ENCODE measurements at regions not wholly inside any gene's neighbourhood (a gene's known extent, or its start where the extent isn't known, plus 50 kb on each side); places are given as distances from the start of the nearest gene placed in this dataset.

DNA sequence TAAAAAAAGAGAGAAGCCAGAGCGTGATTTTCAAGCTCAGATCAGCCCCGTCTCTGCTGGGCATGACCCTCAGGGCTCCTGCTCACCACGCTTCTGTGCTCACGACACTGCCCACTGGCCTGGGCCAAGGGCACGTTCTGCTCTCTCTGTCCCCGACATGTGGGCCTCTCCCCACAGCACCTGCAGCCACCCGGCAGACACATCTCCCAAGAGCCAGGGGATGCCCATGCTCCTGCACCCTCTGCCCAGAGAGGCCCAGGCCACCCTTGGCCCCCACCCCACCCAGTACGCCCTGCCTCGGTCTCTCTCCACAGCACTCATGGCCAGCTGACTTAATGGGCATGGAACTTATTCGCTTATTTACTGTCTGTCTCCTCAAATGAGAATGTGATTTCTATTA lies 175.4 kb upstream of the RNF32 start:
- Mint-ChIP-seq H3K36me3 (no peaks in the 10 kb centered on the region), H3K27me3 (peaks cover 5% of the 10 kb centered on the region), H3K4me1 (ENCODE audit: low read depth) (no peaks in the 10 kb centered on the region), H3K9me3 (ENCODE audit: low read depth) (no peaks in the 10 kb centered on the region), H3K27ac (no peak overlapping the region), H3K4me3 (no peak overlapping the region)

- Mint-ChIP-seq H3K27ac (no peak overlapping the region), H3K9me3 (ENCODE audit: low read depth) (no peaks in the 10 kb centered on the region), H3K4me3 (no peak overlapping the region), H3K27me3 (peaks cover 5% of the 10 kb centered on the region), H3K4me1 (ENCODE audit: low read depth) (no peaks in the 10 kb centered on the region), H3K36me3 (no peaks in the 10 kb centered on the region)
Observed at GRCh38 chr7:156464339-156464738, 176.2 kb upstream of the RNF32 start.

GRCh38 chr7:156463280-156463679 lies 177.3 kb upstream of the RNF32 start:
- Mint-ChIP-seq H3K4me1 (ENCODE audit: low read depth) (no peaks in the 10 kb centered on the region), H3K9me3 (ENCODE audit: low read depth) (no peaks in the 10 kb centered on the region), H3K27me3 (peaks cover 6% of the 10 kb centered on the region), H3K36me3 (no peaks in the 10 kb centered on the region), H3K4me3 (no peak overlapping the region), H3K27ac (no peak overlapping the region)

DNA sequence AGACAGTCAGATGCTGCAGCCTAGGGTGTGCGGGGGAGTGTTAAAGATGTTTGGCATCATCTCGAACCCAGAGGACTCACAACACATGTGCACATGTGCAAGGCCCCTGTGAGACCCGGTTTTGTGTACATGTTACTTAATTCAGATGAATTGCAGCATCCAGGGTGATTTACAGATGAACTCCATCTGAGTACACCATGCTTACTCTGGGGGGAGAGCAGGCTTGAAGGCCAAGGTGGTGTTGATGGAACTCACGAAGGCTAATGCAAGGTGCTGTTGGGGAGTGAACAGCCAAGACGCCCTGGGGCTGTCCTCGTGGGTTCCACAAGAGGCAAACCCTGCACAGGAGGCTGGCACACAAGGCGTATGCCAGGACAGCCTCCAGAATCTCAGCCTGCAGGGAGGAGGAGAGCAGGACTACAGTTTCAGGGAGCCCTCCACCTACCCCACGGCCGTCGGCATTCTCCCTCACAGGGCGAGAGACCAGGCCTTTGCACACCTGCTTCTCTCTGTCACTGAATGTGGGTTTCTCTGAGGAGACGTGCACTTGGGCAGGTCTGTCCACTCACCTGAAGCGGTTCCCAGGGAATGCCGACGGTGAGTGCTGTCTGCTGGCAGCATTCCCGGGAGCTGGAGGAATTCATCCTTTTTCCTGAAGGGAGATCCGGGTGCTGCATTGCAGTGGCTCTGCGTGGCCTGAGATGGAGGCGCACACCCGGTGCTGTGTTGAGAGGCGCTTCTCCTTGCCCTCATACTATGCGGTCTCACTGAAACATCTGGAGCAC lies 178.5 kb upstream of the RNF32 start:
- no peaks in the 10 kb centered on the region for H3K9me3 Mint-ChIP-seq (ENCODE audit: low read depth)

DNA sequence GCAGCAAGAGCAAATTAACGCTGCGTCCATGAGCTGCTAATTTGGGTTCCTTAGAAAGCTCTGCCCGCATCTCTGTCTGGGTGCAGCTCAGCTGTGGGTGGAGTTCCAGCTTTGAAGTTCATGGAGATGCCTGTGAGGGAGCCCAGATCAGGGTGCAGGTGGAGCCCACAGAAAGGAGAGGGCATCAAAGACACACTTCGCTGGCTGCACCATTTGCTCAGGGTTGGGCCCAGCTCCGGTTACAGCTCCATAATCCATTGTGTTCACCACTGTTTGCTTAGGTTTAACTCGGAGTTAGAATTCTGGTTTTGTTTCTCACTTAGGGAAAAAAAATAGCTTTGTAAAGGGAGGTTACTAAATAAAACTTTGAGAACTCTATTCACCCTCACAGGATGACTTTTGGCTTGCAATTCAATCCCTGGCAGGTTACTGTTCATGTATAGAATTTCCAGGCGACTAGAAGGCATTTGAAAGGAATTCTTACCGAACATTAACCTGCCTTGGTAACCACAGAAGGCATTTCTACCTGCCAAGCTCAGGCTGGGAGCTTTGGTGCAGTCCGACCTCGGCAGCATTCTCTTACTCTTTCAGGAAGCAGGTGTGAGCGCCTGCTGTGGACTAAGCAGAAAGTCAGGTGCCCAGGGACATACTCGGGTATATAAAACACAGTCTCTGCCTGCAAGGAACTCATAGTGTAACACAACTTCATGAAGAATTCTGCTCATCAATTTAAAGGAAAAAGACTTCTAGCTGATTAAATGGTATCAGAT lies 179.5 kb upstream of the RNF32 start:
- Mint-ChIP-seq H3K4me3 (no peak overlapping the region), H3K36me3 (no peaks in the 10 kb centered on the region), H3K27ac (no peak overlapping the region), H3K9me3 (ENCODE audit: low read depth) (no peaks in the 10 kb centered on the region), H3K27me3 (peaks cover 9% of the 10 kb centered on the region), H3K4me1 (ENCODE audit: low read depth) (no peaks in the 10 kb centered on the region)

More for the DNA sequence above, 178.5 kb upstream of the RNF32 start:
- no peak overlapping the region for H3K4me3 Mint-ChIP-seq
- H3K36me3 Mint-ChIP-seq, result no peaks in the 10 kb centered on the region
- H3K27me3 Mint-ChIP-seq, result peaks cover 6% of the 10 kb centered on the region
- H3K27ac Mint-ChIP-seq, result no peak overlapping the region
- H3K4me1 Mint-ChIP-seq (ENCODE audit: low read depth), result no peaks in the 10 kb centered on the region

- Mint-ChIP-seq H3K4me3 (no peak overlapping the region), H3K9me3 (ENCODE audit: low read depth) (no peaks in the 10 kb centered on the region), H3K4me1 (ENCODE audit: low read depth) (no peaks in the 10 kb centered on the region), H3K27ac (no peak overlapping the region), H3K27me3 (peaks cover 7% of the 10 kb centered on the region), H3K36me3 (no peaks in the 10 kb centered on the region)
Observed at GRCh38 chr7:156459582-156459981, 181.0 kb upstream of the RNF32 start.

GRCh38 chr7:156459067-156459466 lies 181.5 kb upstream of the RNF32 start:
- no peaks in the 10 kb centered on the region for H3K36me3 Mint-ChIP-seq
- no peaks in the 10 kb centered on the region for H3K9me3 Mint-ChIP-seq (ENCODE audit: low read depth)
- H3K4me3 Mint-ChIP-seq, result no peak overlapping the region
- H3K27ac Mint-ChIP-seq, result no peak overlapping the region
- no peaks in the 10 kb centered on the region for H3K4me1 Mint-ChIP-seq (ENCODE audit: low read depth)
- peaks cover 7% of the 10 kb centered on the region for H3K27me3 Mint-ChIP-seq

- no peak overlapping the region for H3K27ac Mint-ChIP-seq
- H3K36me3 Mint-ChIP-seq, result no peaks in the 10 kb centered on the region
- H3K4me1 Mint-ChIP-seq (ENCODE audit: low read depth), result no peaks in the 10 kb centered on the region
- H3K27me3 Mint-ChIP-seq, result peaks cover 5% of the 10 kb centered on the region
- H3K4me3 Mint-ChIP-seq, result no peak overlapping the region
- H3K9me3 Mint-ChIP-seq (ENCODE audit: low read depth), result no peaks in the 10 kb centered on the region
Observed at GRCh38 chr7:156458011-156458410, 182.6 kb upstream of the RNF32 start.

DNA sequence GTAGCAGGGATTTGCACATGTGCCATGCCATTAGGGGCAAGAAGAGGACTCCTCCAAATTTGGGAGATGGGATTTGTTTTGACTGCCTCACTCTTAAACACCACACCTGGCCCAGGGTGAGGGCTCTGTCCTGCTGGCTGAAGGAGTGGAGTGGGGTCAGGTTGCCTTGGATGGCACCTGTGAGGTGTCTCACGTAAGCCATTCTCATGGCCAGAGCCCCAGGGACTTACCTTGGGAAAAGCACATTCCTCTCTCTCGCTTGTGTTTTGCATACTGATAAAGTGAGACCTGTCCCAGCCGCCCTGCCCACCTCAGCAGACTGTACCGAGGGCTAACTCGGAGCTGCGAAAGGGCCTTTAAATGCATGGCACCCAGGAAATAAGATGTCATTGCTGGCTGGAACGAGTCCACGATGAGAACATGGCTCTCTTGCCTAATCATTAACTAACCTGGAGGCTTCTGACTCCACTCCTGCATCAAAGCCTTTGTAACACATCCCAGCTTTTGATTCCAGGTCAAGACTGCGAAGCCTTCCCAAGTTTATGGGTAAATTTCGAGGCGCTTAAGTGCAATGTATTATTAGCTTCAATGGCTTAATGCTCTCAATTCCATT lies 184.0 kb upstream of the RNF32 start:
- Mint-ChIP-seq H3K27me3 (peaks cover 12% of the 10 kb centered on the region), H3K4me1 (ENCODE audit: low read depth) (no peaks in the 10 kb centered on the region), H3K9me3 (ENCODE audit: low read depth) (no peaks in the 10 kb centered on the region), H3K36me3 (no peaks in the 10 kb centered on the region), H3K4me3 (no peak overlapping the region), H3K27ac (no peak overlapping the region)

- Mint-ChIP-seq H3K27me3 (peaks cover 12% of the 10 kb centered on the region), H3K27ac (no peak overlapping the region), H3K9me3 (ENCODE audit: low read depth) (no peaks in the 10 kb centered on the region), H3K4me1 (ENCODE audit: low read depth) (no peaks in the 10 kb centered on the region), H3K4me3 (no peak overlapping the region), H3K36me3 (no peaks in the 10 kb centered on the region)
Observed at GRCh38 chr7:156456032-156456431, 184.5 kb upstream of the RNF32 start.

- H3K27me3 Mint-ChIP-seq, result peaks cover 9% of the 10 kb centered on the region
- no peaks in the 10 kb centered on the region for H3K36me3 Mint-ChIP-seq
- H3K4me1 Mint-ChIP-seq (ENCODE audit: low read depth), result no peaks in the 10 kb centered on the region
- no peaks in the 10 kb centered on the region for H3K9me3 Mint-ChIP-seq (ENCODE audit: low read depth)
- no peak overlapping the region for H3K4me3 Mint-ChIP-seq
- H3K27ac Mint-ChIP-seq, result no peak overlapping the region
Observed at GRCh38 chr7:156450473-156450872, 190.1 kb upstream of the RNF32 start.

DNA sequence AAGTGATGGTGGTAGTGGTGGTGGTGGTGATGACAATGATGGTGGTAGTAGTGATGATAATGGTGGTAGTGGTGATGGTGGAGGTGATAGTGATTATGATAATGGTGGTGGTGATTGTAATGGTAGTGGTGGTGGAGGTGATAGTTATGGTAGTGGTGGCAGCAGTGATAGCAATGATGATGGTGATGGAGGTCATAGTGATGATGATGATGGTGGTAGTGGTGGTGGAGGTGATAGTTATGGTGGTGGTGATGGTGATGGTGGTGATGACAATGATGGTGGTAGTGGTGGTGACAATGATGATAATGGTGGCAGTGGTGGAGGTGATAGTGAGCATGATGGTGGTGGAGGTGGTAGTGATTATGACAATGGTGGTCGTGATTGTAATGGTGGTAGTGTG lies 191.7 kb upstream of the RNF32 start:
- Mint-ChIP-seq H3K9me3 (ENCODE audit: low read depth) (no peaks in the 10 kb centered on the region), H3K36me3 (no peaks in the 10 kb centered on the region), H3K27me3 (peaks cover 8% of the 10 kb centered on the region), H3K4me3 (no peak overlapping the region), H3K4me1 (ENCODE audit: low read depth) (no peaks in the 10 kb centered on the region), H3K27ac (no peak overlapping the region)

GRCh38 chr7:156446990-156447389 lies 193.6 kb upstream of the RNF32 start:
- H3K27ac Mint-ChIP-seq, result no peak overlapping the region

GRCh38 chr7:156445997-156446761 lies 194.4 kb upstream of the RNF32 start:
- H3K27ac Mint-ChIP-seq, result no peak overlapping the region
- no peaks in the 10 kb centered on the region for H3K4me1 Mint-ChIP-seq (ENCODE audit: low read depth)
- H3K4me3 Mint-ChIP-seq, result no peak overlapping the region
- H3K27me3 Mint-ChIP-seq, result peaks cover 2% of the 10 kb centered on the region
- H3K9me3 Mint-ChIP-seq (ENCODE audit: low read depth), result no peaks in the 10 kb centered on the region
- no peaks in the 10 kb centered on the region for H3K36me3 Mint-ChIP-seq

More at GRCh38 chr7:156446990-156447389, 193.6 kb upstream of the RNF32 start:
- Mint-ChIP-seq H3K9me3 (ENCODE audit: low read depth) (no peaks in the 10 kb centered on the region), H3K4me3 (no peak overlapping the region), H3K27me3 (peaks cover 2% of the 10 kb centered on the region), H3K36me3 (no peaks in the 10 kb centered on the region), H3K4me1 (ENCODE audit: low read depth) (no peaks in the 10 kb centered on the region)

DNA sequence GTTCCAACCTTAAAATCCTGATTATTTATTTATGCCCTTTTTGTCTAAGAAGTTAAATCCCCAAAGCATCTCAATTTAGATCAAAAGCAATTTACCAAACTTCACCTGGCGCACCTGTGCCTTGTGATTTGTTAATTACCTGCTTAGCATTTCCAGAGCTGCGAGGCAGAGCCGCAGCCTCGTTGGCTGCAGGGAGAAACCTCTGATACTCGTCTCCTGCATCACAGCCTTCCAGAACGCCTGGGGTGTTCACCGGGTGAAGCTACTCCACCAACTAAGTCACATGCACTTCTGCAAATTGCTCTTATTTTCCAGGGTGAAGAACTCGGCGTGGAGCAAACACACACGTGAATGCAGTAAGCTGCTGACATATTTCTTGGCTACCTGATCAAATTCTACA lies 198.1 kb upstream of the RNF32 start:
- H3K36me3 Mint-ChIP-seq, result no peaks in the 10 kb centered on the region
- no peak overlapping the region for H3K27ac Mint-ChIP-seq
- no peak overlapping the region for H3K4me3 Mint-ChIP-seq

More for the DNA sequence above, 198.1 kb upstream of the RNF32 start:
- no peaks in the 10 kb centered on the region for H3K9me3 Mint-ChIP-seq (ENCODE audit: low read depth)
- H3K27me3 Mint-ChIP-seq, result peaks cover 2% of the 10 kb centered on the region
- H3K4me1 Mint-ChIP-seq (ENCODE audit: low read depth), result no peaks in the 10 kb centered on the region
